GM06990 (cell line): ENCODE measurements at regions not wholly inside any gene's neighbourhood (a gene's known extent, or its start where the extent isn't known, plus 50 kb on each side); places are given as distances from the start of the nearest gene placed in this dataset.

ENCODE experiments used
- DNase-seq: peaks from one replicate; pipeline ENCODE4 v3.0.0-alpha.2; 2011; ENCODE audit not compliant: insufficient read length; ENCODE audit errors: extremely low read depth
- H3K27me3 ChIP-seq: replicated peaks from 2 replicates; pipeline ENCODE4 v1.6.0; 2011; ENCODE audit warnings: low read length; ENCODE audit not compliant: control insufficient read depth, insufficient read depth
- H3K36me3 ChIP-seq: 2 replicates; pipeline ENCODE4 v1.5.1; 2011; ENCODE audit warnings: low read length; ENCODE audit not compliant: control insufficient read depth, insufficient read depth
- H3K4me3 ChIP-seq: replicated peaks from 2 replicates; pipeline ENCODE4 v1.5.1; 2011; ENCODE audit warnings: low read depth, mild to moderate bottlenecking, control low read depth, low read length
- CTCF ChIP-seq: IDR thresholded peaks from 2 replicates; pipeline ENCODE4 v1.5.1; 2011; ENCODE audit warnings: low read length, control low read depth, mild to moderate bottlenecking, inconsistent platforms; ENCODE audit not compliant: insufficient read depth, poor library complexity, severe bottlenecking

GRCh38 chr2:125855204-125855603, 800.8 kb upstream of the GYPC start:
- H3K4me3 ChIP-seq: no peak overlapping the region
- no peak for TF ChIP-seq CTCF
- no peak for DNase-seq
- no peaks in the 10 kb centered on the region for H3K27me3 ChIP-seq
- H3K36me3 ChIP-seq: no peaks in the 10 kb centered on the region

GRCh38 chr2:125857971-125858794, 797.8 kb upstream of the GYPC start:
- Histone ChIP-seq H3K4me3 (no peak overlapping the region), H3K36me3 (no peaks in the 10 kb centered on the region), H3K27me3 (no peaks in the 10 kb centered on the region)
- no peak for TF ChIP-seq CTCF
- no peak for DNase-seq

- TF ChIP-seq CTCF: no peak
- no peak for DNase-seq
Measured at GRCh38 chr2:125861461-125861860, 794.5 kb upstream of the GYPC start.

GRCh38 chr2:125867908-125868307, 788.0 kb upstream of the GYPC start:
- DNase-seq: no peak
- TF ChIP-seq CTCF: no peak
- Histone ChIP-seq H3K27me3 (no peaks in the 10 kb centered on the region), H3K4me3 (no peak overlapping the region), H3K36me3 (no peaks in the 10 kb centered on the region)

More at GRCh38 chr2:125861461-125861860, 794.5 kb upstream of the GYPC start:
- Histone ChIP-seq H3K4me3 (no peak overlapping the region), H3K27me3 (no peaks in the 10 kb centered on the region), H3K36me3 (no peaks in the 10 kb centered on the region)

GRCh38 chr2:125870264-125870663, 785.7 kb upstream of the GYPC start:
- H3K36me3 ChIP-seq: no peaks in the 10 kb centered on the region
- DNase-seq: no peak
- H3K4me3 ChIP-seq: no peak overlapping the region
- TF ChIP-seq CTCF: no peak
- no peaks in the 10 kb centered on the region for H3K27me3 ChIP-seq
